GM10266 (cell line): ENCODE measurements at regions not wholly inside any gene's neighbourhood (a gene's known extent, or its start where the extent isn't known, plus 50 kb on each side); places are given as distances from the start of the nearest gene placed in this dataset.

Experiments used
- DNase-seq: peaks from one replicate; pipeline ENCODE4 v3.0.0; 2012; ENCODE audit errors: extremely low spot score
- TF ChIP-seq, protein P1 (sequence below): IDR thresholded peaks from 2 replicates; pipeline ENCODE4 v1.5.1; 2012; ENCODE audit warnings: mild to moderate bottlenecking, low read depth; ENCODE audit not compliant: control insufficient read depth, insufficient read depth; ENCODE audit errors: missing control alignments

GRCh38 chr4:36921476-36922216 is 322.9 kb upstream of the NWD2 start:
- DNase-seq, result no peak
- TF ChIP-seq, protein P1, sequence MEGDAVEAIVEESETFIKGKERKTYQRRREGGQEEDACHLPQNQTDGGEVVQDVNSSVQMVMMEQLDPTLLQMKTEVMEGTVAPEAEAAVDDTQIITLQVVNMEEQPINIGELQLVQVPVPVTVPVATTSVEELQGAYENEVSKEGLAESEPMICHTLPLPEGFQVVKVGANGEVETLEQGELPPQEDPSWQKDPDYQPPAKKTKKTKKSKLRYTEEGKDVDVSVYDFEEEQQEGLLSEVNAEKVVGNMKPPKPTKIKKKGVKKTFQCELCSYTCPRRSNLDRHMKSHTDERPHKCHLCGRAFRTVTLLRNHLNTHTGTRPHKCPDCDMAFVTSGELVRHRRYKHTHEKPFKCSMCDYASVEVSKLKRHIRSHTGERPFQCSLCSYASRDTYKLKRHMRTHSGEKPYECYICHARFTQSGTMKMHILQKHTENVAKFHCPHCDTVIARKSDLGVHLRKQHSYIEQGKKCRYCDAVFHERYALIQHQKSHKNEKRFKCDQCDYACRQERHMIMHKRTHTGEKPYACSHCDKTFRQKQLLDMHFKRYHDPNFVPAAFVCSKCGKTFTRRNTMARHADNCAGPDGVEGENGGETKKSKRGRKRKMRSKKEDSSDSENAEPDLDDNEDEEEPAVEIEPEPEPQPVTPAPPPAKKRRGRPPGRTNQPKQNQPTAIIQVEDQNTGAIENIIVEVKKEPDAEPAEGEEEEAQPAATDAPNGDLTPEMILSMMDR, result no peak

- no peak for DNase-seq
- TF ChIP-seq, protein P1, result no peak
Measured at GRCh38 chr4:36930562-36931111, 313.9 kb upstream of the NWD2 start.

- TF ChIP-seq, protein P1, result no peak
- no peak for DNase-seq
Measured at GRCh38 chr4:36944232-36944631, 300.3 kb upstream of the NWD2 start.

DNA sequence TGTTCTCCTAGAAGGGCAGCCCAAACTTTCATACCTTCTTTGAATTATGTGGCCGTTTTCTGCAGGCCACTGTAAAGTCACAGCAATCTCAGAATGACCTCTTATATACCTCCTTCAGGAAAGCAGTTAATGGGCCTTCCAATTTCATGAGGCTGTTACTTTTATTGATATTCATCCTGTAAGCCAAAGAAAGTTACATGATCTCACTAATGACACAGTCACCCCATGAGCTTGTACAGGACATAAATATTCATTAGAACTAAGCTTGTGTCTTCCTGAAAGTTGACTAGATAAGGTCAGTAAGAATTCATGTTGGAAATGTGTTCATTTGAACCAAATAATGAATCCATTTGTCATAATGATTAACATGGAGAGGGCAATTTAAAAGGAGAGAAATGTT is 283.1 kb upstream of the NWD2 start:
- DNase-seq, result no peak
- TF ChIP-seq, protein P1, result no peak

- DNase-seq, result no peak
Measured at GRCh38 chr4:36966756-36967460, 277.6 kb upstream of the NWD2 start.

DNA sequence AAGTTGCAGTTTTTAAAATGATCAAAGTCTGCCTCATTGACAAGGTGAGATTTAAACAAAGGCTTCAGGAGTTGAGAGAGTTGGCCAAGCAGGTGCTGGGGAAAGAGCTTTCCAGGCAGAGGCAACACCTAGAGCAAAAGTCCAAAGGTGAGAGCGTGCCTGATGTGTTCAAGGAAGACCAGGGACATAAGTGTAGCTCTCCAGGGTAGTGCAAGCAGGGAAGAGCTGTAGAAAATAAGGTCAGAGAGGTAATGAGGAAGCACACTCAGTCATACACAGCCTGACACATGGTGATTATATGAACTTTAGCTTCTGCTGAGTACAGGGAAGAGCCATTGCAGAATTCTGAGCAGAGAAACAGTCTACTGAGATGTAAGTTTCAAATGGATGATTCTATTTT is 265.0 kb upstream of the NWD2 start:
- DNase-seq, result no peak
- TF ChIP-seq, protein P1, result no peak

More at GRCh38 chr4:36966756-36967460, 277.6 kb upstream of the NWD2 start:
- TF ChIP-seq, protein P1, result no peak

DNA sequence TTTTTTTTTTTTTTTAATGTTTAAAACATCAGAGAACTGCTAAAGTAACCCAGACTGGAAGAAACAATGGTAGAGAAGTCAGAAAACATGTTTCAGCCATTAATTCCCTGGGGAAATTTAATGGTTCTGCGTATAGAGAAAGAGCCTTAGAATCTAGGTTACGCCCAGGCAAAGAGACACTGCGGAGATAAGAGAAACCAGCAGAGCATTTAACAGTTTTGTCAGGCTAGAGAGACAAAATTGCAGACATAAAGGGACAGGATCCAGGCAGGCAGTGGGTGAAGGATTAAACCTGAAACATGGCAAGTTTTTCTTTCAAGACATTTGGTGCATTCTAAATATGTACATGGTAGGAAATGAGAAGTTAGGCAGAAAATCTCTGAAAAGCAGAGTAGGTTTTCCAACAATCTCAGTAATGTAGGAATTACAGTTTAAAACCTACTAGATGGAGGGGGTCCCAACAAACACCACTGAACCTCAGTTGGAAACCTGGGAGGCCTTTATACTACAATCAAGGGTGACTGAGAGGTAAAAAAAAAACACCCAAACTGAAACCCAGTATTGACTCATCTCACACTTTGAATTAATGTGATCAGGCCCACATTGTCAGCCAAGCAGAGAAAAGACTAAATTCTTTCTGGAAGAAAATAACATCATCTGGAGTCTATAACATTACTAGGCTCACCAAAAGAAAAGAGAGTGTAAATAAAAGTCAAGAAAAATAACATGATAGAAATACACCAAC is 254.2 kb upstream of the NWD2 start:
- TF ChIP-seq, protein P1, result no peak
- no peak for DNase-seq
